ENCODE measurements at regions not wholly inside any gene's neighbourhood (a gene's known extent, or its start where the extent isn't known, plus 50 kb on each side); places are given as distances from the start of the nearest gene placed in this dataset.
A peak's percentile ranks its signal among the peaks of the same experiment; 100 is the strongest.

- DNase-seq (no peak), ATAC-seq (no peak)
- Mint-ChIP-seq H3K9me3 (peaks cover 0 to 3% (median 0%) of the 10 kb centered on the region in 11 donors), H3K27ac (peak overlapping the region in 1 of 9 donors; percentile 11), H3K27me3 (no peaks in the 10 kb centered on the region), H3K4me3 (no peak overlapping the region), H3K36me3 (no peaks in the 10 kb centered on the region), H3K4me1 (no peaks in the 10 kb centered on the region)
- Histone ChIP-seq H3K27me3 (ENCODE audit: control insufficient read depth in 2 of 2, insufficient read depth in 2 of 2, low read length in 2 of 2) (no peaks in the 10 kb centered on the region), H3K4me1 (ENCODE audit: control insufficient read depth in 2 of 2, insufficient read depth in 2 of 2, low read length in 2 of 2) (no peaks in the 10 kb centered on the region), H3K27ac (ENCODE audit: low read depth, low read length) (no peak overlapping the region), H3K4me3 (ENCODE audit: low read length) (no peak overlapping the region), H3K36me3 (ENCODE audit: control insufficient read depth in 2 of 3, insufficient read depth in 3 of 3, low read length in 3 of 3) (no peaks in the 10 kb centered on the region), H3K9me3 (ENCODE audit: control insufficient read depth in 2 of 3, low read length in 3 of 3) (no peaks in the 10 kb centered on the region)
- POLR2A ChIA-PET: no interaction called here
- CTCF ChIA-PET: no interaction called here
- intact Hi-C loops (cut with micrococcal nuclease): no loop called here
Measured at GRCh38 chr3:153746211-153746610, 375.0 kb upstream of the ARHGEF26 start.

- H3K9me3 ChIP-seq (ENCODE audit: control insufficient read depth in 2 of 3, low read length in 3 of 3): no peaks in the 10 kb centered on the region
- ChIA-PET CTCF (no interaction called here), POLR2A (no interaction called here)
- H3K27me3 ChIP-seq (ENCODE audit: control insufficient read depth in 2 of 2, insufficient read depth in 2 of 2, low read length in 2 of 2): no peaks in the 10 kb centered on the region
- Mint-ChIP-seq H3K27ac (no peak overlapping the region), H3K36me3 (no peaks in the 10 kb centered on the region), H3K9me3 (peaks cover 0 to 5% (median 0%) of the 10 kb centered on the region in 11 donors), H3K4me3 (no peak overlapping the region), H3K27me3 (no peaks in the 10 kb centered on the region), H3K4me1 (no peaks in the 10 kb centered on the region)
- no peak for DNase-seq
- H3K4me3 ChIP-seq (ENCODE audit: low read length): no peak overlapping the region
- no peaks in the 10 kb centered on the region for H3K36me3 ChIP-seq (ENCODE audit: control insufficient read depth in 2 of 3, insufficient read depth in 3 of 3, low read length in 3 of 3)
- no peak overlapping the region for H3K27ac ChIP-seq (ENCODE audit: low read depth, low read length)
- ATAC-seq: no peak
- intact Hi-C loops (cut with micrococcal nuclease): no loop called here
- no peaks in the 10 kb centered on the region for H3K4me1 ChIP-seq (ENCODE audit: control insufficient read depth in 2 of 2, insufficient read depth in 2 of 2, low read length in 2 of 2)
Measured at GRCh38 chr3:153749070-153749610, 372.1 kb upstream of the ARHGEF26 start.

GRCh38 chr3:153752405-153753027, 368.7 kb upstream of the ARHGEF26 start:
- ChIA-PET CTCF (no interaction called here), POLR2A (no interaction called here)
- Mint-ChIP-seq H3K36me3 (no peaks in the 10 kb centered on the region), H3K9me3 (peaks cover 0 to 12% (median 0%) of the 10 kb centered on the region in 11 donors), H3K4me1 (no peaks in the 10 kb centered on the region), H3K4me3 (no peak overlapping the region), H3K27me3 (peaks cover 0 to 3% (median 0%) of the 10 kb centered on the region in 5 donors), H3K27ac (no peak overlapping the region)
- Histone ChIP-seq H3K9me3 (ENCODE audit: control insufficient read depth in 2 of 3, low read length in 3 of 3) (no peaks in the 10 kb centered on the region), H3K27ac (ENCODE audit: low read depth, low read length) (no peak overlapping the region), H3K36me3 (ENCODE audit: control insufficient read depth in 2 of 3, insufficient read depth in 3 of 3, low read length in 3 of 3) (no peaks in the 10 kb centered on the region), H3K27me3 (ENCODE audit: control insufficient read depth in 2 of 2, insufficient read depth in 2 of 2, low read length in 2 of 2) (no peaks in the 10 kb centered on the region), H3K4me3 (ENCODE audit: low read length) (no peak overlapping the region), H3K4me1 (ENCODE audit: control insufficient read depth in 2 of 2, insufficient read depth in 2 of 2, low read length in 2 of 2) (no peaks in the 10 kb centered on the region)
- no peak for ATAC-seq
- intact Hi-C loops (cut with micrococcal nuclease): no loop called here
- no peak for DNase-seq

GRCh38 chr3:153753035-153753434, 368.2 kb upstream of the ARHGEF26 start:
- no peaks in the 10 kb centered on the region for H3K4me1 Mint-ChIP-seq
- intact Hi-C loops (cut with micrococcal nuclease): no loop called here
- DNase-seq: no peak
- no peaks in the 10 kb centered on the region for H3K36me3 Mint-ChIP-seq
- H3K27ac ChIP-seq (ENCODE audit: low read depth, low read length): no peak overlapping the region
- peaks cover 0 to 3% (median 0%) of the 10 kb centered on the region in 5 donors for H3K27me3 Mint-ChIP-seq
- H3K9me3 Mint-ChIP-seq: peaks cover 0 to 12% (median 0%) of the 10 kb centered on the region in 11 donors
- ChIA-PET POLR2A (no interaction called here), CTCF (no interaction called here)
- H3K27ac Mint-ChIP-seq: no peak overlapping the region
- no peak for ATAC-seq
- H3K4me3 ChIP-seq (ENCODE audit: low read length): no peak overlapping the region
- H3K36me3 ChIP-seq (ENCODE audit: control insufficient read depth in 2 of 3, insufficient read depth in 3 of 3, low read length in 3 of 3): no peaks in the 10 kb centered on the region
- no peaks in the 10 kb centered on the region for H3K4me1 ChIP-seq (ENCODE audit: control insufficient read depth in 2 of 2, insufficient read depth in 2 of 2, low read length in 2 of 2)
- H3K9me3 ChIP-seq (ENCODE audit: control insufficient read depth in 2 of 3, low read length in 3 of 3): no peaks in the 10 kb centered on the region
- H3K27me3 ChIP-seq (ENCODE audit: control insufficient read depth in 2 of 2, insufficient read depth in 2 of 2, low read length in 2 of 2): no peaks in the 10 kb centered on the region
- no peak overlapping the region for H3K4me3 Mint-ChIP-seq

DNA sequence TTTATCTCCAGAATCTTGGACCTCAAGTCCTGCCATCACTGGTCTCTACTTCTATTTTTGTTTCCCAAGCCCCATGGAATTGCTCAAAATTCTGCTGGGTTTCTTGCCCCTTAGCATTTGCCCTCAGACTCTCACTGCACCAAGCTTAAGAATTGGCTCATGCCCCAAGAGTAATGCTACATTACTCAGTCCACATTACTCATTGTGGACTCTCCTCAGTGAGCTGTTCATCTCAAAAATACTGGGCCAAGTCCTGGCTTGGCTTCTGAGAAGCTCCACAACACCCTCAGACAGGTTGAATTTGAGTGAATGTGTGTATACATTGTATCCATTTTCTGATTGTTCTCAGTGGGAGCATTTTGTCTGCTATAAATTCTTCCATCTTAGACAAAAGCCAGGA, 364.4 kb upstream of the ARHGEF26 start:
- H3K4me1 Mint-ChIP-seq: no peaks in the 10 kb centered on the region

DNA sequence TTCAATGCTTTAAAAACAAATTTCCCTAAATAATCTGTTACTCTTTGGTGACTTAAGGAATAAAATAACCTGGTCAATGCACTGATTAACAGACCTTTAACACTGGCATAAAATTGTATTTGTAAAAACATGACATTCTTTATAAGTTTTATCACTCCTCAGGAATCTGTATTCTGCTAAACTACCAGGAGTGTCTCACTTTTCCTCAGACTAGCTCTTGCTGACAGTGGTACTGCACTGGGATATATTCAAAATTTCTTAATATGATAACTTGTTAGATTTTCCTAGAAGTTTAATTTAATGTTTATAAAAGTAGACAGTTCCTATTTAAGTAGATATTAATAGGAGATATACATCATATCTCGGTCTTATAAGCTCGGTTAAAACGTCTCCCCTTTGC, 363.4 kb upstream of the ARHGEF26 start:
- DNase-seq: no peak
- H3K4me1 ChIP-seq (ENCODE audit: control insufficient read depth in 2 of 2, insufficient read depth in 2 of 2, low read length in 2 of 2): no peaks in the 10 kb centered on the region
- H3K9me3 Mint-ChIP-seq: peaks cover 0 to 10% (median 0%) of the 10 kb centered on the region in 11 donors
- H3K27me3 Mint-ChIP-seq: peaks cover 0 to 3% (median 0%) of the 10 kb centered on the region in 5 donors
- intact Hi-C loops (cut with micrococcal nuclease): no loop called here
- ATAC-seq: no peak
- no peaks in the 10 kb centered on the region for H3K36me3 Mint-ChIP-seq
- ChIA-PET CTCF (interaction anchor here (0.8 kb wide), 1 partner anchor 715 kb away, joined by 5 read pairs; no protein-coding TSS in a partner anchor), POLR2A (no interaction called here)
- H3K27ac ChIP-seq (ENCODE audit: low read depth, low read length): no peak overlapping the region
- no peaks in the 10 kb centered on the region for H3K4me1 Mint-ChIP-seq
- no peaks in the 10 kb centered on the region for H3K27me3 ChIP-seq (ENCODE audit: control insufficient read depth in 2 of 2, insufficient read depth in 2 of 2, low read length in 2 of 2)
- no peaks in the 10 kb centered on the region for H3K9me3 ChIP-seq (ENCODE audit: control insufficient read depth in 2 of 3, low read length in 3 of 3)
- H3K4me3 Mint-ChIP-seq: no peak overlapping the region
- H3K36me3 ChIP-seq (ENCODE audit: control insufficient read depth in 2 of 3, insufficient read depth in 3 of 3, low read length in 3 of 3): no peaks in the 10 kb centered on the region
- no peak overlapping the region for H3K4me3 ChIP-seq (ENCODE audit: low read length)
- no peak overlapping the region for H3K27ac Mint-ChIP-seq

More for the DNA sequence above, 364.4 kb upstream of the ARHGEF26 start:
- no peak overlapping the region for H3K27ac Mint-ChIP-seq
- POLR2A ChIA-PET: interaction anchor here (0.6 kb wide), 1 partner anchor 211 kb away, joined by 3 read pairs; no protein-coding TSS in a partner anchor
- H3K9me3 Mint-ChIP-seq: peaks cover 0 to 10% (median 0%) of the 10 kb centered on the region in 11 donors
- no peaks in the 10 kb centered on the region for H3K27me3 ChIP-seq (ENCODE audit: control insufficient read depth in 2 of 2, insufficient read depth in 2 of 2, low read length in 2 of 2)
- H3K27me3 Mint-ChIP-seq: peaks cover 0 to 3% (median 0%) of the 10 kb centered on the region in 5 donors
- intact Hi-C loops (cut with micrococcal nuclease): no loop called here
- H3K4me3 ChIP-seq (ENCODE audit: low read length): no peak overlapping the region
- DNase-seq (no peak), ATAC-seq (no peak)
- no peaks in the 10 kb centered on the region for H3K36me3 Mint-ChIP-seq
- H3K9me3 ChIP-seq (ENCODE audit: control insufficient read depth in 2 of 3, low read length in 3 of 3): no peaks in the 10 kb centered on the region
- H3K4me1 ChIP-seq (ENCODE audit: control insufficient read depth in 2 of 2, insufficient read depth in 2 of 2, low read length in 2 of 2): no peaks in the 10 kb centered on the region
- no peak overlapping the region for H3K4me3 Mint-ChIP-seq
- H3K27ac ChIP-seq (ENCODE audit: low read depth, low read length): no peak overlapping the region
- no peaks in the 10 kb centered on the region for H3K36me3 ChIP-seq (ENCODE audit: control insufficient read depth in 2 of 3, insufficient read depth in 3 of 3, low read length in 3 of 3)
- CTCF ChIA-PET: no interaction called here

DNA sequence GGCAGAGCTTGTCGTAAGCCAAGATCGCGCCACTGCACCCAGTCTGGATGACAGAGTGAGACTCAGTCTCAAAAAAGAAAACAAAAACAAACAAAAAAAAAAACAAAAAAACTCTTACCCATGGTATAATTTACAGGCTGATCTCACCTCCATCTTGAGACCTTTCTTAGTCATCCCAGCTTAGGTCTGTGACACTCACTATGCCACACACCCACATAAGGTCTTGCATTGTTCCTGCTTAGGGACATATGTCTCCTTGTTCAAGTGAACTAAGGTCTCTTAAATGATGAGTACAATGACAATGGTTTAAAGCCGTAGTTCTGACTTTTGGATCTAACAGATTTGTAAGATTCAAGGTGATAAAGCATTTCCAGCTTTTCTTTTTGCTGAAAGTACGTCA, 360.2 kb upstream of the ARHGEF26 start:
- Histone ChIP-seq H3K27ac (ENCODE audit: low read depth, low read length) (no peak overlapping the region), H3K27me3 (ENCODE audit: control insufficient read depth in 2 of 2, insufficient read depth in 2 of 2, low read length in 2 of 2) (no peaks in the 10 kb centered on the region), H3K4me3 (ENCODE audit: low read length) (no peak overlapping the region), H3K4me1 (ENCODE audit: control insufficient read depth in 2 of 2, insufficient read depth in 2 of 2, low read length in 2 of 2) (no peaks in the 10 kb centered on the region), H3K36me3 (ENCODE audit: control insufficient read depth in 2 of 3, insufficient read depth in 3 of 3, low read length in 3 of 3) (no peaks in the 10 kb centered on the region), H3K9me3 (ENCODE audit: control insufficient read depth in 2 of 3, low read length in 3 of 3) (no peaks in the 10 kb centered on the region)
- no peaks in the 10 kb centered on the region for H3K9me3 Mint-ChIP-seq
- intact Hi-C loops (cut with micrococcal nuclease): no loop called here
- DNase-seq: no peak
- no peak overlapping the region for H3K4me3 Mint-ChIP-seq
- CTCF ChIA-PET: no interaction called here
- no peak overlapping the region for H3K27ac Mint-ChIP-seq
- ATAC-seq: no peak
- POLR2A ChIA-PET: no interaction called here
- peaks cover 0 to 4% (median 0%) of the 10 kb centered on the region in 7 donors for H3K4me1 Mint-ChIP-seq
- no peaks in the 10 kb centered on the region for H3K36me3 Mint-ChIP-seq
- H3K27me3 Mint-ChIP-seq: peaks cover 0 to 3% (median 0%) of the 10 kb centered on the region in 5 donors
